PC-3 (cell line): ENCODE measurements at regions not wholly inside any gene's neighbourhood (a gene's known extent, or its start where the extent isn't known, plus 50 kb on each side); places are given as distances from the start of the nearest gene placed in this dataset.

Experiments
- ATAC-seq: fragments of 200-7000 bp; cut with Tn5 transposase; 2 replicates; pipeline ENCODE4 v1.9.1; 2020; ENCODE audit warnings: mild to moderate bottlenecking, moderate library complexity
- BruUV-seq: library from RNA; stranded (reverse); fragments of 400-500 nt; replicated peaks from 2 replicates; lab custom pipeline; 2021; lab: Mats Ljungman, UMichigan
- CTCF ChIA-PET: fragments of 300-600 bp; sonication (Branson Sonifier 250); formaldehyde crosslinking; loops from one replicate; lab custom pipeline; 2022; ENCODE audit warnings: antibody characterized with exemption; lab: Charles Lee
- POLR2A ChIA-PET: fragments of 300-600 bp; sonication (Branson Sonifier 250); formaldehyde crosslinking; loops from one replicate; lab custom pipeline; 2022; ENCODE audit warnings: antibody characterized with exemption; ENCODE audit not compliant: unreplicated experiment; lab: Charles Lee
- DNase-seq: peaks from one replicate; pipeline ENCODE4 v3.0.0-alpha.2; 2015
- H2AFZ ChIP-seq: fragments of 300-600 bp; sonication (generic); 2 replicates; pipeline ENCODE4 v1.6.0; 2016; ENCODE audit warnings: antibody characterized with exemption, low read length
- H3F3A ChIP-seq: fragments of 300-600 bp; sonication (generic); one replicate; pipeline ENCODE4 v1.6.0; 2017; ENCODE audit warnings: antibody characterized with exemption, low read length, control low read depth, mild to moderate bottlenecking; ENCODE audit not compliant: unreplicated experiment
- H3K27ac ChIP-seq: fragments of 300-600 bp; sonication (generic); 2 replicates; pipeline ENCODE4 v1.5.1; 2016; ENCODE audit warnings: mild to moderate bottlenecking, low read length
- H3K27me3 ChIP-seq: fragments of 300-600 bp; sonication (generic); 2 replicates; pipeline ENCODE4 v1.6.1; 2016; ENCODE audit warnings: low read length, mixed read lengths
- H3K36me3 ChIP-seq: fragments of 300-600 bp; sonication (generic); 2 replicates; pipeline ENCODE4 v1.6.1; 2016; ENCODE audit warnings: low read depth, mixed run types, low read length, mixed read lengths
- H3K4me1 ChIP-seq: fragments of 300-600 bp; sonication (generic); 2 replicates; pipeline ENCODE4 v1.5.1; 2016; ENCODE audit warnings: low read length; ENCODE audit not compliant: insufficient read depth
- H3K4me2 ChIP-seq: fragments of 300-600 bp; sonication (generic); 2 replicates; pipeline ENCODE4 v1.6.0; 2016; ENCODE audit warnings: low read length
- H3K4me3 ChIP-seq: fragments of 300-600 bp; sonication (generic); 2 replicates; pipeline ENCODE4 v1.5.1; 2016; ENCODE audit warnings: mild to moderate bottlenecking, low read length, mixed read lengths
- H3K79me2 ChIP-seq: fragments of 300-600 bp; sonication (generic); 2 replicates; pipeline ENCODE4 v1.6.1; 2017; ENCODE audit warnings: low read length, mixed read lengths
- H3K9ac ChIP-seq: fragments of 300-600 bp; sonication (generic); 2 replicates; pipeline ENCODE4 v1.6.0; 2016; ENCODE audit warnings: mild to moderate bottlenecking, low read length
- H3K9me2 ChIP-seq: fragments of 300-600 bp; sonication (generic); replicated peaks from 2 replicates; pipeline ENCODE4 v1.6.1; 2016; ENCODE audit warnings: mixed run types, low read length, mixed read lengths
- H3K9me3 ChIP-seq: fragments of 300-600 bp; sonication (generic); 2 replicates; pipeline ENCODE4 v1.6.1; 2016; ENCODE audit warnings: low read length, mixed read lengths
- H4K20me1 ChIP-seq: fragments of 300-600 bp; sonication (generic); 2 replicates; pipeline ENCODE4 v1.6.1; 2016; ENCODE audit warnings: low read length, mixed read lengths
- CTCF ChIP-seq: fragments of 300-600 bp; sonication (generic); conservative IDR thresholded peaks from 2 replicates; pipeline ENCODE4 v1.5.1; 2017; ENCODE audit warnings: antibody characterized with exemption, low read depth, mild to moderate bottlenecking, low read length
- EZH2 ChIP-seq: fragments of 300-600 bp; sonication (generic); IDR thresholded peaks from one replicate; pipeline ENCODE4 v1.6.1; 2017; ENCODE audit warnings: antibody characterized with exemption, mild to moderate bottlenecking, low read length; ENCODE audit not compliant: unreplicated experiment
- EZH2phosphoT487 ChIP-seq: fragments of 300-600 bp; sonication (generic); IDR thresholded peaks from 2 replicates; pipeline ENCODE4 v1.6.1; 2018; ENCODE audit warnings: mild to moderate bottlenecking, antibody characterized with exemption, low read length, borderline replicate concordance
- intact Hi-C: fragments of 100-400 bp; cut with micrococcal nuclease; formaldehyde crosslinking; loops from 2 replicates; pipeline ENCODE4 v1.9.0; 2023

DNA sequence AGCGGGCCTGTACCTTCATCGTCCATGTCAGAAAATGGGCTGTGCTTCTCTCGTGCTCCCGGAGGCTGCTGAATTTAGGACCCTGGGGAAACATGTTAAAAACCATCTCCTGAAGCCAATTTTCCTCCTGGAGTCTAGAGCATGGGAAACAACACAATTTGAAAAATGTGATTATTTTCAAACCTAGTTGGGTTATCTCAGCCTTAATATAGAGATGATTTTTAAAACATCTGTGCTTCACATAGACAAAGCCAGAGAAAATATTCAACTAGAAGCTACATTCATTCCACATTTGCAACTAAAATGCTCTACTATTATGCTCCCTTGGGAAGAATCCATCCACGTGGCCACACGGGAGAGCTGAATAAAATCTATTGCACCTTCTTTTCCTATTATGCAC, 225.9 kb upstream of the TMEM72 start:
- DNase-seq: no peak
- H3K4me3 ChIP-seq: no peak overlapping the region
- no peaks in the 10 kb centered on the region for H3K9me3 ChIP-seq
- no peaks in the 10 kb centered on the region for H3K36me3 ChIP-seq
- no peak for ATAC-seq
- no peaks in the 10 kb centered on the region for H3K79me2 ChIP-seq
- no peaks in the 10 kb centered on the region for H3K27me3 ChIP-seq
- CTCF ChIA-PET: no interaction called here
- intact Hi-C loops: no loop called here
- H3K4me1 ChIP-seq: no peaks in the 10 kb centered on the region
- H3K9ac ChIP-seq: no peak overlapping the region
- no peaks in the 10 kb centered on the region for H4K20me1 ChIP-seq
- TF ChIP-seq CTCF (no peak), EZH2 (no peak), EZH2phosphoT487 (no peak)
- no peak overlapping the region for H2AFZ ChIP-seq
- no peak overlapping the region for H3K4me2 ChIP-seq
- POLR2A ChIA-PET: no interaction called here
- H3F3A ChIP-seq: no peaks in the 10 kb centered on the region
- BruUV-seq: no TSS peak
- 0 out of 2 replicates have a peak, but pooled peaks cover 3% of the 10 kb centered on the region for H3K9me2 ChIP-seq
- no peak overlapping the region for H3K27ac ChIP-seq

DNA sequence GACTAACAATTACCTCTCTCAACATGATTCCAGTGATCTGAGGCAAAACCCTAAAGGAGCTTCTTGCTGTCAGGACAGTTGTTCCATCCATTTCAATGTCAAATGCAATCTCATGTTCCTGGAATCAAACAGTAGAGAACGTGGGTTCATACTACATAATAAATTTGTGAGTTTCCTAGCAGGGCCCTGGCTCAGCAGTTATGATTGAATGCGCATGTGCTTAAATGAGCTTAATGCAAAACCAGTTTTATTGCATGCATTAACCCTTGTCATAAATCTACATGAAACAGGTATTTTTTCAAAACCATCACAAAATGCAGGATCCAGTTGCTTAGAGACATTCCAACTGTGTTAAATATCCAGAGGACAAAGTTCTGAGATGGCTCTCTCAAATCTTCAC, 225.4 kb upstream of the TMEM72 start:
- no peak for DNase-seq
- Histone ChIP-seq H3K4me2 (no peak overlapping the region), H3K4me1 (no peaks in the 10 kb centered on the region), H2AFZ (no peak overlapping the region), H3K9ac (no peak overlapping the region), H3K36me3 (no peaks in the 10 kb centered on the region), H3K79me2 (no peaks in the 10 kb centered on the region), H3K9me3 (no peaks in the 10 kb centered on the region), H3K9me2 (no peaks in the 10 kb centered on the region), H4K20me1 (no peaks in the 10 kb centered on the region), H3K27me3 (no peaks in the 10 kb centered on the region), H3F3A (no peaks in the 10 kb centered on the region), H3K27ac (no peak overlapping the region), H3K4me3 (no peak overlapping the region)
- ATAC-seq: no peak
- ChIA-PET CTCF (no interaction called here), POLR2A (no interaction called here)
- intact Hi-C loops: no loop called here
- no TSS peak for BruUV-seq
- no peak for TF ChIP-seq EZH2phosphoT487
- no peak for TF ChIP-seq EZH2
- no peak for TF ChIP-seq CTCF

GRCh38 chr10:44689368-44689767, 221.8 kb upstream of the TMEM72 start:
- H3K36me3 ChIP-seq: no peaks in the 10 kb centered on the region
- TF ChIP-seq EZH2phosphoT487 (no peak), CTCF (peak; percentile 50)
- no peaks in the 10 kb centered on the region for H3K9me2 ChIP-seq
- H3K4me1 ChIP-seq: no peaks in the 10 kb centered on the region
- CTCF ChIA-PET: no interaction called here
- no peak overlapping the region for H3K4me2 ChIP-seq
- no peaks in the 10 kb centered on the region for H3K79me2 ChIP-seq
- no peaks in the 10 kb centered on the region for H3K9me3 ChIP-seq
- POLR2A ChIA-PET: no interaction called here
- H3K4me3 ChIP-seq: no peak overlapping the region
- H4K20me1 ChIP-seq: no peaks in the 10 kb centered on the region
- intact Hi-C loops: no loop called here
- no peak overlapping the region for H3K27ac ChIP-seq
- no peak overlapping the region for H2AFZ ChIP-seq
- no peaks in the 10 kb centered on the region for H3F3A ChIP-seq
- BruUV-seq: no TSS peak
- no peak overlapping the region for H3K9ac ChIP-seq
- H3K27me3 ChIP-seq: no peaks in the 10 kb centered on the region
- ATAC-seq (no peak), DNase-seq (peak; percentile 34)
